Right forelimb (tissue), 1 donor: ENCODE measurements at regions not wholly inside any gene's neighbourhood (a gene's known extent, or its start where the extent isn't known, plus 50 kb on each side); places are given as distances from the start of the nearest gene placed in this dataset.
"Not testable (repeated sequence)": the region's sequence is repeated elsewhere in the genome, so short reads cannot be mapped to it uniquely, and the experiment has no call there.

ENCODE experiments used
- DNase-seq: peaks from one replicate; pipeline ENCODE4 v3.0.0-alpha.2; 2018

DNA sequence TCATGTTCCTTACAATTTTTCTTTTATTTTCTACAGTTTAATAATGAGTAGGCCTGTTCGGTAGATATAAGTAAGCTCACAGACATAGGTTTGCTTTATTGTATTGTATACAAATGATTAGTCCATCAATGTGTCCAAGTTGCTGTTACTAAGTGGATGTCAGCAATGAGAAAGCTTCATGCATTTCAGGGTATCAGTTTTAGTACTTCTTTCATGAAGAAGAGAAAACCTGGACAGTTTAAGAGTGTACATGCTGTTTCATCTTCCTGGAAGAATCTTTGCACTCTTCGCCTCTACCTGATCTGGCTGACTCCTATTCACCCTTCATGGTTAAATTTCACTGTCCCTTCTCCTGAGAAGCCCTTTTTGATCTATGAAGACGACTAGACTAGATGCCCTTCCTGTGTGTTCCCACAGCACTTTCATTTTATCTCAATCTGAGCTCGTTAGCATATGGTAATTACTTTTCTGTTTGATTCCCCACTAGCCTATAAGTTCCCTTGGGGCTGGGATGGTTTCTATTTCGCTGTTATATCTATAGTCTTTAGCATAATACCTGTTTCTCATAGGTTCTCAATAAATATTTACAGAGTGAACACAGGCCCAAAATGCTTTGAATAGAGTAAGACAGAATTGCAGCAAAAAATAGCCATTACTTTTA, 70.7 kb downstream of the CETN3 start:
- no peak for DNase-seq

- DNase-seq, result no peak
Observed at GRCh38 chr5:90337449-90338052, 72.0 kb downstream of the CETN3 start.

DNA sequence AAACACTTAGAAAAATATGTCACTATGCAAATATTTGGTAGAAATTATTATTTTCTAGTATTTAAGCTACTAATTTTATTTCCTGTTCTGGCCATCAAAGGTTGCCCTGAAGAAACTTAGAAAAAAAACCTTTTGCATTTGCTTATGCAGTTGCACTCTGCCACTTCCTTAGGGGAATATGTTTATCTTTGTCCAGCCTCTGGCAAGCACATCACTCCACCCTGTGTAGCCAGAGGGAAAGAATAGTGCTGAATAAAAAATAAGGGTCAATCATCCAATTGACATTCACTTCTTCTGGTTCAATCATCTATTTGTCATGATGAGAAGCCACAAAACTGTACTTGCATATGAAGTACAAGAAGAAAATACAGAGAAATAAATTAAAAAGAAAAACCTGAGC, 72.8 kb downstream of the CETN3 start:
- no peak for DNase-seq

DNA sequence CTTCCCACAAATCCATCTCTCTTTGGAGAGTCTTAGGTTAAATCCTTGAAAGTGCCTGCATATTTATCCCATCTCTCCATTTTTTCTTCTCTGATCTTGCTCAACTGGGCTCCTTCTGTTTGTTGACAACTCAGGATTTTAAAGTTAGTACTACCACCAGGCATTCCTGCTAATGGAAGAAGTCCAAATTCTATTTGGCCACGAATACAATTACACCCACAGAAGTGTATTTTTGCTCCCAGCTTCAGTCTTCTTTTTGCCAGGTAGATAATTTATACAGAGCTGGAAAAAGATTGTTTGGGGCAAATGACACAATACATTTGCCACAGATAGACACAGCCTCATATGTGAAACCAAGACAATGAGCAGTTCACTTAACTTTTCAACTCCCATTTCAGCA, 74.8 kb downstream of the CETN3 start:
- DNase-seq, result no peak

- DNase-seq, result no peak
Observed at GRCh38 chr5:90329911-90330310, 79.6 kb downstream of the CETN3 start.

DNA sequence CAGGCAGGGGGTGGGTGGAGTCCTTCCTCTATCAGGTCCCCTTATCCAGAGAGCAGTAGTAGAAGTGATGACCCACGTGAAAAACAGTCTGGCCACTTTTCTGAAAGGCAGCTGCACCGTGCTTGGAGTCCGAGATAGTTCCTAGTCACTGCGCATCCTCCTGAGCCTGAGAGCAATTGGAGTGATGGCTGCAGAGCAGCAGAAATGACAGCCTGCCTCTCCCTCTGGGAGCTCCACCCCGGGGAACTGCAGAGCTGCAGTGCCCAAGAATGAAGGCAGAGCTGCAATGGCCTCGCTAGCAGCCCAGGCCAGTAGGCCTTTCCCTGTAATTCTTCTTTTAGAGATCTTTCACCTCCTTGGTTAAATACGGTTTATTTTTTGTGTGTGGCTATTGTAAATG, 82.6 kb downstream of the CETN3 start:
- DNase-seq, result no peak

- no peak for DNase-seq
Observed at GRCh38 chr5:90325093-90325492, 84.5 kb downstream of the CETN3 start.

GRCh38 chr5:90320348-90320747, 89.2 kb downstream of the CETN3 start:
- DNase-seq, result not testable (repeated sequence)

- no peak for DNase-seq
Observed at GRCh38 chr5:90312027-90312426, 97.5 kb downstream of the CETN3 start.

GRCh38 chr5:90311401-90311800, 98.2 kb downstream of the CETN3 start:
- DNase-seq, result no peak

DNA sequence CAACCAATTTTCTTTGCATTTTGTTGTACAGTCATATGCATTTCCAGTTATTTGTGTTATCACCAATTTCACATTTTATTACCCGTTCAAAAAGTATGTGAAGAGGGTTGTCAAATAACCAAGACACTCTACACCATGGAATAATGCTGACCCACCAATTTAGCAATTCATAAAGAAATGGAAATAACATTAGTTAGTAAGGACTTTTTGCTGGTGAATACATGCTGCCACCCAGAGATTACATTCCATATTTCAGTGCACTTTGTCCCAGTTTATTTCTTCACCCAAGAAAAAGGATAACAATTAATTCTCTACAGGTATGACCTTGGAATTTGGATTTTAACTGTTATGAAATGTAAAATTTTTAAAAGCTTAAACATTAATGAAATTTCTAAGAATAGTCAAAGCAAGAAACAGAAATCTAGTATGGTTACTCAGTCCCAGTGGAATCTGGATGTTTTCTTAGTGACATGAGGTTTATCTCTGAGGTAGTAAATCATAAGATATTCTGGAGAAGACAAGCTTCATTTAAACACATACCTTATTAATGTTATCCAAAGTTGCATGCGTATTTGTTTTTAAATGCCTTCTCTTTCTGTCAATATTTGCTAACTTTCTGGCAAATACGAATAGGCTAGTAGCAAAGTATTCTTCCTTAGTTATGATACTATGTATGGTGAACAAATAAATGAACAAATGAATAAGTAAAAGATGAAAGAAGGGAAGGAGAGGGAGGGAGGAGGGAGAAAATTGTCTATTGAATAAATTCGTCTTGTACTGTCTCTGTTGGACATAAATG, 100.6 kb downstream of the CETN3 start:
- DNase-seq, result no peak

DNA sequence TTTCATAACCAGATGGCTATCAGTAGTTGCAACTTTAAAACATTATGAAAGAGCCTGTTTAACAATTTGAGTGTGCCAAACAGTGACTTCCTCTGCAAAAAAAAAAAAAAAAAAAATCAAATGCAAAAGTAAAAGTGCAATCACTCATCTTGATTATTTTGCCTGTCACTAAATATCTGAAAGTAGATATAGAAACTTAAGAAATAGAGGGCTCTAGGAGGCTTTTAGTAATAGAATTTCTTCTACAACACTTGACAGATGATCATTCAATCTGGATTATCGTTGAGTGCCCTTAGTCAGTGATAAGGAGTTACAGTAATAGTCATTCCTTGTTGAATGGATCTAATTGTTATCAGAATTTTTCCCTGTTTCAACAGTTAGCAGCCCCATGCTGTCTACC, 101.8 kb downstream of the CETN3 start:
- no peak for DNase-seq

GRCh38 chr5:90307322-90307721, 102.2 kb downstream of the CETN3 start:
- DNase-seq, result no peak

GRCh38 chr5:90306613-90307012, 102.9 kb downstream of the CETN3 start:
- no peak for DNase-seq

DNA sequence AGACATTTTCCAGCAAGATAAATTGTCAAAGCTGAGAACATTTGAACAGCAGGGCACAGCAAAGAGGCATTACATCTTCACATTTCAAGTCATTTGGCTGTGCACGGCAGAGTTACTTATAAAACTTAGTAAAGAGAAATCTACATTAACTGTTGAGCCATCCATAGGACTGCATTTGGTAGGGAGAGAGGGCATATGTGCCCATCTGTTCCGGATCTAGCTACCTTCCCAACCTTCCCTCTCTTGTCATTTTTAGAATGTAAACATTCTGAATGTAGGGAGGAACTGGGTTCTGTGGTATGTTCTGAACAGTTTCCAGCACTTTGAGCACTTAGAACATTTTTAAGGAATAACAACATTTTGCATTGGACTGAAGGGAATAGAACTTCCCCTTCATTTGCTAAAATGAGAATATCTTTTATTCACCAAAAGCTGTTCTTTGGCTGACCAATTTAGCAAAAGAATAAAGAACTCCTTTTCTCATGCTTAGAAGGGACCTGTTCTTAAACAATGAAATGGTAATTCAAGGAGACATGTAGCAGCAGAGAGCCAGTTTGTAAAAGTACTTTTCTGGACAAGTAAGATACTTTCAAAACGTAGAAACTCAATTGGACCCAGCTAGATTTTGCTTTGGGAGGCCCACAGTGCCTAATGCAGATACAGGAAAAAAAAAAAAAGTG, 104.4 kb downstream of the CETN3 start:
- DNase-seq, result no peak

- no peak for DNase-seq
Observed at GRCh38 chr5:90301248-90301647, 108.3 kb downstream of the CETN3 start.

GRCh38 chr5:90297045-90297764, 112.4 kb downstream of the CETN3 start:
- DNase-seq, result no peak

DNA sequence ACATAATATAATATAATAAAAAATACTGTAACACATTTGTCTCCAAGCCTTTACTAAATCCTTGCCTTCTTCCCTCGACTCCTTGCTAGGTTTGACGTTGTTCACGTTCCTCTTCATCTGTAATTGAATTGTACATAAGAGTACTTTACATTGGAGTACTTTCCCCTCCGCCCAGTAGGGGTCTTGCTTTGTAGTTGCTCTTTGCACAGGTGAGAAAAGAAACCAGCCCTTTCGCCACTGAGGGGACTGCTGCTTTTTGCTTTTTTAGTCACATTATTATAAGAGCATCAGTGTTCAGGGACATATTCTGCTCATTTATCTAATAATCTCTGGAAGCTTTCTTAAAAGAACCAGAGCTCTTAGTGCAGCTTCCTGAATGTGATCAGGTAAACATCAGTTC, 115.0 kb downstream of the CETN3 start:
- no peak for DNase-seq

GRCh38 chr5:90293931-90294330, 115.6 kb downstream of the CETN3 start:
- no peak for DNase-seq

DNA sequence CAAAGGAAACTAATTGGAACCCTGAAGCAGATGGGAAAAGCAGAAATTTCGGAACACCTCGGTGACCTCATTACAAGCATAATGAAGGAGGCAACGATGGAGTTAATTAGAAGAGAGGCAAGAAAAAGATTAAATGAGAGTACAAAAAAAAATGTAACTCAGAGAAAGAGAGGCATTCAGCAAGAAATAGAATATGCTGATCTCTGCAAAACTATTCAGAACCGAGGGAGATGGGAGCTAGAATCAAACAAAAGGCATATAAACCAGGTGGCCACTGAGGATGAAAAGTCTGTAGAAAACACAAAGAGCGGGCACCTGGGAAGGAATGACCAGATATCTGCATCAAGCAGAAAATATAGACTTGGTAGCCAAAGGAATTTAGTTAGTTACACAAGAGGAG, 118.9 kb downstream of the CETN3 start:
- DNase-seq, result no peak

- DNase-seq, result no peak
Observed at GRCh38 chr5:90289837-90290236, 119.7 kb downstream of the CETN3 start.

DNA sequence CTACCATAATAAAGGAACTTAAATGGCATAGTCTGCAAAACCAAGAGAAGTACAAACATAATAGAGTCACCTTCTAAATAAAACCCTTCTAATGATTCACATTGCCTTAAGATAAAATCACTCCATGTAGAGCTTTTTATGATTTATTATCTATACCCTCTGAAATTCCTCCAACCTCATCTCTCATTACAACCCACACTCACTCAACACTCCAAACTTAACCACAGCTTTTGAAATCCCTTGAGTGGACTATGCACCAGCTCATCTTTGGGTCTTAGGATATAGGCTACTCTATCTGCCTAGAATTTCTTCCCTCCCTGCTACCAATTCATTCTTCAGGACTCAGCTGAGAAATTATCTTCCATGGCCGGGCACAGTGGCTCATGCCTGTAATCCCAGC, 122.5 kb downstream of the CETN3 start:
- no peak for DNase-seq

DNA sequence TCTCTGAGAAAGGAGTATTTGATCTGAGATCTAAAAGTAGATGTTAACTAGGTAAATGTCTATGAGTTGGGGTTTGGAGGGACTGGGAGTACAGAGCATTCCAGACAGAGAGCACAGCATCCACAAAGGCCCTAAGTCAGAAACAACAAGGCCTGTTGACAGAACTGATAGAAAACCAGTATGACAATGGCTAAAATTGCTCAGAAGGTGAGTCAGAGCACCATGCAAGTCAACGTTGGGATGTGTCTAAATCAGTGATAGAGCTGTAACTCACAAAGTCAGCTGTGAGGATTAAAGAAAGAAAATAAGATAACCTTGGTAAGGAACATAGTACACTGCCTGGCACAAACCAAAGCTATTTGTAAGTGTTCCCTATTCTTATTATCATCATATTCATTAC, 124.0 kb downstream of the CETN3 start:
- DNase-seq, result no peak
